Esophagus squamous epithelium (tissue), 5 donors: ENCODE measurements at regions not wholly inside any gene's neighbourhood (a gene's known extent, or its start where the extent isn't known, plus 50 kb on each side); places are given as distances from the start of the nearest gene placed in this dataset.

Source experiments
- DNase-seq: peaks from one replicate; lab custom pipeline; 2025; lab: John Stamatoyannopoulos, UW
- H3K27ac ChIP-seq, 4 donors: fragments of 200-600 bp; sonication (generic); one replicate each; pipeline ENCODE4 v1.5.1; 2016 to 2019; ENCODE audit warnings: mild to moderate bottlenecking in 1 of 4
- H3K27me3 ChIP-seq, 4 donors: fragments of 200-600 bp; sonication (generic); 1 replicate in 3 of 4; 2 replicates in 1 of 4; pipeline versions ENCODE4 v1.5.1 to v1.6.0; 2017 to 2021; ENCODE audit warnings: antibody characterized with exemption in 1 of 4
- H3K36me3 ChIP-seq, 3 donors: fragments of 200-600 bp; sonication (generic); one replicate each; pipeline ENCODE4 v1.5.1; 2016 to 2019
- H3K4me1 ChIP-seq, 3 donors: fragments of 200-600 bp; sonication (generic); one replicate each; pipeline ENCODE4 v1.5.1; 2017 to 2019
- H3K4me3 ChIP-seq, 4 donors: fragments of 200-600 bp; sonication (generic); 1 replicate in 3 of 4; 2 replicates in 1 of 4; pipeline ENCODE4 v1.5.1; 2016 to 2019; ENCODE audit warnings: mild to moderate bottlenecking in 2 of 4, moderate library complexity in 1 of 4
- H3K9me3 ChIP-seq, 3 donors: fragments of 200-600 bp; sonication (generic); one replicate each; pipeline ENCODE4 v1.5.1; 2016 to 2019
- CTCF ChIP-seq, 6 experiments: fragments of 450-650 bp in 4 of 6; fragments of 200-600 bp in 2 of 6; sonication (generic) in 2 of 6; IDR thresholded peaks; one replicate each; pipeline ENCODE4 v1.5.1; 2016 to 2019; ENCODE audit warnings: antibody characterized with exemption in 6 of 6, mild to moderate bottlenecking in 4 of 6, moderate library complexity in 4 of 6
- POLR2A ChIP-seq, 4 donors: fragments of 450-650 bp; IDR thresholded peaks; one replicate each; pipeline ENCODE4 v1.6.1; 2017; ENCODE audit warnings: antibody characterized with exemption in 4 of 4, mild to moderate bottlenecking in 4 of 4, moderate library complexity in 3 of 4
- WGBS, 2 donors: methylation state at CpG; one replicate each; pipeline ENCODE4 v1.1.5; 2018; 5-methylcytosine and 5-hydroxymethylcytosine counted together
- intact Hi-C: fragments of 100-400 bp; cut with DNase I; formaldehyde crosslinking; loops from one replicate; pipeline ENCODE4 v1.15.0; 2022
- donor health status: DM: yes; HTN: yes; CAD: no.

- H3K27me3 ChIP-seq: no peaks in the 10 kb centered on the region
- H3K36me3 ChIP-seq: no peaks in the 10 kb centered on the region
- H3K4me1 ChIP-seq: no peaks in the 10 kb centered on the region
- H3K9me3 ChIP-seq: peaks cover 0 to 4% (median 0%) of the 10 kb centered on the region in 3 donors
- H3K27ac ChIP-seq: no peak overlapping the region
- intact Hi-C loops: no loop called here
- H3K4me3 ChIP-seq: no peak overlapping the region
- no peak for TF ChIP-seq POLR2A (IDR thresholded peaks at IDR 0.05)
- TF ChIP-seq CTCF (IDR thresholded peaks at IDR 0.05): no peak
- DNase-seq: no peak
Observed at GRCh38 chr13:67792151-67792676, 562.1 kb upstream of the PCDH9 start.

GRCh38 chr13:67791047-67791446, 560.9 kb upstream of the PCDH9 start:
- Histone ChIP-seq H3K36me3 (no peaks in the 10 kb centered on the region), H3K9me3 (peaks cover 0 to 4% (median 0%) of the 10 kb centered on the region in 3 donors), H3K27me3 (no peaks in the 10 kb centered on the region), H3K27ac (no peak overlapping the region), H3K4me1 (no peaks in the 10 kb centered on the region), H3K4me3 (no peak overlapping the region)
- DNase-seq: no peak
- intact Hi-C loops: no loop called here
- TF ChIP-seq CTCF (IDR thresholded peaks at IDR 0.05): no peak
- TF ChIP-seq POLR2A (IDR thresholded peaks at IDR 0.05): no peak
- 19 to 43% methylated on average over 3 to 4 of the region's 4 CpGs for WGBS, 2 donors

GRCh38 chr13:67776151-67776550, 546.0 kb upstream of the PCDH9 start:
- H3K9me3 ChIP-seq: peaks cover 0 to 9% (median 0%) of the 10 kb centered on the region in 3 donors
- no peak for TF ChIP-seq CTCF (IDR thresholded peaks at IDR 0.05)
- TF ChIP-seq POLR2A (IDR thresholded peaks at IDR 0.05): no peak
- no peak overlapping the region for H3K4me3 ChIP-seq
- WGBS, 2 donors: 60 to 62% methylated on average over 3 of the region's 3 CpGs
- no peak overlapping the region for H3K27ac ChIP-seq
- intact Hi-C loops: no loop called here
- no peaks in the 10 kb centered on the region for H3K36me3 ChIP-seq
- DNase-seq: no peak
- H3K4me1 ChIP-seq: no peaks in the 10 kb centered on the region
- H3K27me3 ChIP-seq: no peaks in the 10 kb centered on the region

- H3K4me1 ChIP-seq: no peaks in the 10 kb centered on the region
- no peak for DNase-seq
- no peak overlapping the region for H3K27ac ChIP-seq
- intact Hi-C loops: no loop called here
- no peaks in the 10 kb centered on the region for H3K27me3 ChIP-seq
- no peak overlapping the region for H3K4me3 ChIP-seq
- TF ChIP-seq POLR2A (IDR thresholded peaks at IDR 0.05): no peak
- TF ChIP-seq CTCF (IDR thresholded peaks at IDR 0.05): no peak
- H3K36me3 ChIP-seq: no peaks in the 10 kb centered on the region
- H3K9me3 ChIP-seq: peaks cover 0 to 9% (median 0%) of the 10 kb centered on the region in 3 donors
Observed at GRCh38 chr13:67775359-67775758, 545.2 kb upstream of the PCDH9 start.

GRCh38 chr13:67772807-67773453, 542.8 kb upstream of the PCDH9 start:
- WGBS, 2 donors: 60 to 68% methylated on average over 1 to 4 of the region's 37 CpGs
- Histone ChIP-seq H3K27ac (no peak overlapping the region), H3K4me1 (no peaks in the 10 kb centered on the region), H3K4me3 (no peak overlapping the region), H3K9me3 (peaks cover 0 to 15% (median 12%) of the 10 kb centered on the region in 3 donors), H3K27me3 (no peaks in the 10 kb centered on the region), H3K36me3 (no peaks in the 10 kb centered on the region)
- intact Hi-C loops: no loop called here
- TF ChIP-seq CTCF (IDR thresholded peaks at IDR 0.05): no peak
- no peak for TF ChIP-seq POLR2A (IDR thresholded peaks at IDR 0.05)
- DNase-seq: no peak
